ENCODE measurements at regions not wholly inside any gene's neighbourhood (a gene's known extent, or its start where the extent isn't known, plus 50 kb on each side); places are given as distances from the start of the nearest gene placed in this dataset.

DNA sequence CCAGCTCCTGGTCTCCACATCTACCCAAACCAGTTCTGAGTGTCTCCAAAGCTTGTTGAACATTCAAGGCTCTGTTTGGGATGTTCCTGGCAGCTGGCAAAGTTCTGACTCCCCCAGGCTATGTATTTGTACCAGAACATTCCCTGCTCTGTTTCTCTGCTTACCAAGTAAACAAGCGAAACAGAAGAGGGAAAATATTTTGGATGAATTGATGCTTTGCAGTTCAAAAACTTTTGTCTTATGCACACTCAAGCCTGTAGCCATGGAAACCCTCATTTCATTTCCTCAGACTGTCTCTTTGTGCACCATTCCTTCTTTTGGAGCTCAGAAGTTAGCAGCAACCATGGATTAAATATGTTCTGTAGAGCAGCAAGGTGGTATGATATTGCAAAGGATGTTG, 145.8 kb downstream of the ACTL7B start:
- H3K9me1 ChIP-seq (ENCODE audit: control insufficient read depth, extremely low read depth, insufficient read depth, low read length): no peaks in the 10 kb centered on the region
- no peak overlapping the region for H3K9ac ChIP-seq (ENCODE audit: control insufficient read depth, extremely low read depth, insufficient read depth, low read length)
- H3K79me2 ChIP-seq (ENCODE audit: control insufficient read depth, insufficient read depth, low read length): no peaks in the 10 kb centered on the region
- no peaks in the 10 kb centered on the region for H3K36me3 ChIP-seq (ENCODE audit: control insufficient read depth in 2 of 2, extremely low read depth in 1 of 2, insufficient read depth in 2 of 2, low read length in 2 of 2)
- no peaks in the 10 kb centered on the region for H3K27me3 ChIP-seq (ENCODE audit: control insufficient read depth, extremely low read depth, insufficient read depth, low read length)
- no peak overlapping the region for H3K27ac ChIP-seq (ENCODE audit: control insufficient read depth, insufficient read depth, low read length)
- H3K4me2 ChIP-seq (ENCODE audit: control insufficient read depth, extremely low read depth, insufficient read depth, low read depth, low read length): no peak overlapping the region
- H2AFZ ChIP-seq (ENCODE audit: control insufficient read depth, low read length): no peak overlapping the region
- FAIRE-seq (no peak), DNase-seq (ENCODE audit: low read depth, low spot score) (no peak)
- H3K4me3 ChIP-seq (ENCODE audit: control insufficient read depth in 2 of 3, extremely low read depth in 1 of 3, insufficient read depth in 2 of 3, low read depth in 1 of 3, low read length in 3 of 3): no peak overlapping the region
- TF ChIP-seq, protein P1, sequence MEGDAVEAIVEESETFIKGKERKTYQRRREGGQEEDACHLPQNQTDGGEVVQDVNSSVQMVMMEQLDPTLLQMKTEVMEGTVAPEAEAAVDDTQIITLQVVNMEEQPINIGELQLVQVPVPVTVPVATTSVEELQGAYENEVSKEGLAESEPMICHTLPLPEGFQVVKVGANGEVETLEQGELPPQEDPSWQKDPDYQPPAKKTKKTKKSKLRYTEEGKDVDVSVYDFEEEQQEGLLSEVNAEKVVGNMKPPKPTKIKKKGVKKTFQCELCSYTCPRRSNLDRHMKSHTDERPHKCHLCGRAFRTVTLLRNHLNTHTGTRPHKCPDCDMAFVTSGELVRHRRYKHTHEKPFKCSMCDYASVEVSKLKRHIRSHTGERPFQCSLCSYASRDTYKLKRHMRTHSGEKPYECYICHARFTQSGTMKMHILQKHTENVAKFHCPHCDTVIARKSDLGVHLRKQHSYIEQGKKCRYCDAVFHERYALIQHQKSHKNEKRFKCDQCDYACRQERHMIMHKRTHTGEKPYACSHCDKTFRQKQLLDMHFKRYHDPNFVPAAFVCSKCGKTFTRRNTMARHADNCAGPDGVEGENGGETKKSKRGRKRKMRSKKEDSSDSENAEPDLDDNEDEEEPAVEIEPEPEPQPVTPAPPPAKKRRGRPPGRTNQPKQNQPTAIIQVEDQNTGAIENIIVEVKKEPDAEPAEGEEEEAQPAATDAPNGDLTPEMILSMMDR (optimal IDR thresholded peaks at IDR 0.05 in 1 of 3, IDR thresholded peaks at IDR 0.05 in 1 of 3, conservative IDR thresholded peaks at IDR 0.05 in 1 of 3; ENCODE audit: extremely low read depth in 1 of 3, insufficient read depth in 2 of 3, low read length in 3 of 3): no peak
- no peak for TF ChIP-seq EZH2 (IDR thresholded peaks at IDR 0.05; ENCODE audit: low read length)
- no peaks in the 10 kb centered on the region for H4K20me1 ChIP-seq (ENCODE audit: control insufficient read depth, extremely low read depth, insufficient read depth, low read length)
- no peaks in the 10 kb centered on the region for H3K4me1 ChIP-seq (ENCODE audit: control insufficient read depth, extremely low read depth, insufficient read depth, low read length)
- no peaks in the 10 kb centered on the region for H3K9me3 ChIP-seq (ENCODE audit: control insufficient read depth, low read depth, low read length)
- dilution Hi-C loops (cut with MboI; ENCODE audit: extremely low pct_ligation_motif_present, low sequenced_read_pairs): no loop called here

DNA sequence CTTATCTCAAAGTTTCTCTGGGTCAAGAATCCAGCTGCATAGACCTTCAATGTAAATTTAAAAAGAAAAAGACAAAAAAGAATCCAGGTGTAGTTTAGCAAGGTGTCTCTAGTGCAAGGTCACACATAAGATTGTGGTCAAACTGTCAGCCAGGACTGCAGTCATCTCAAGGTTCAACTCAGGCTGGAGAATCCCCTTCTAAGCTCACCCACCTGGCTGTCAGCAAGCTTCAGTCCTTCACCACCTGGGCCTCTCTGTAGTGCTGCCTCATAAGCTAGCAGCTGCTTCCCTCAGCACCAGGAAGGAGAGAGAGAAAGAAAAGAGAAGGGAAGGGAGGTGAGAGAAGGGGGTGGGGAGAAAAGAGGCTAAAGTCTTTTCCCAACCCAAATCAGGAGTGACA, 146.7 kb downstream of the ACTL7B start:
- FAIRE-seq (no peak), DNase-seq (ENCODE audit: low read depth, low spot score) (no peak)
- Histone ChIP-seq H3K9me3 (ENCODE audit: control insufficient read depth, low read depth, low read length) (no peaks in the 10 kb centered on the region), H3K79me2 (ENCODE audit: control insufficient read depth, insufficient read depth, low read length) (no peaks in the 10 kb centered on the region), H3K9ac (ENCODE audit: control insufficient read depth, extremely low read depth, insufficient read depth, low read length) (no peak overlapping the region), H3K4me3 (ENCODE audit: control insufficient read depth in 2 of 3, extremely low read depth in 1 of 3, insufficient read depth in 2 of 3, low read depth in 1 of 3, low read length in 3 of 3) (no peak overlapping the region), H4K20me1 (ENCODE audit: control insufficient read depth, extremely low read depth, insufficient read depth, low read length) (no peaks in the 10 kb centered on the region), H3K4me1 (ENCODE audit: control insufficient read depth, extremely low read depth, insufficient read depth, low read length) (peaks cover 2% of the 10 kb centered on the region), H3K4me2 (ENCODE audit: control insufficient read depth, extremely low read depth, insufficient read depth, low read depth, low read length) (no peak overlapping the region), H3K9me1 (ENCODE audit: control insufficient read depth, extremely low read depth, insufficient read depth, low read length) (no peaks in the 10 kb centered on the region), H2AFZ (ENCODE audit: control insufficient read depth, low read length) (no peak overlapping the region), H3K27me3 (ENCODE audit: control insufficient read depth, extremely low read depth, insufficient read depth, low read length) (no peaks in the 10 kb centered on the region), H3K27ac (ENCODE audit: control insufficient read depth, insufficient read depth, low read length) (no peak overlapping the region), H3K36me3 (ENCODE audit: control insufficient read depth in 2 of 2, extremely low read depth in 1 of 2, insufficient read depth in 2 of 2, low read length in 2 of 2) (no peaks in the 10 kb centered on the region)
- TF ChIP-seq, protein P1 (optimal IDR thresholded peaks at IDR 0.05 in 1 of 3, IDR thresholded peaks at IDR 0.05 in 1 of 3, conservative IDR thresholded peaks at IDR 0.05 in 1 of 3; ENCODE audit: extremely low read depth in 1 of 3, insufficient read depth in 2 of 3, low read length in 3 of 3): no peak
- TF ChIP-seq EZH2 (IDR thresholded peaks at IDR 0.05; ENCODE audit: low read length): no peak
- dilution Hi-C loops (cut with MboI; ENCODE audit: extremely low pct_ligation_motif_present, low sequenced_read_pairs): no loop called here

All from keratinocyte (primary cell).